ENCODE measurements at regions not wholly inside any gene's neighbourhood (a gene's known extent, or its start where the extent isn't known, plus 50 kb on each side); places are given as distances from the start of the nearest gene placed in this dataset.

DNA sequence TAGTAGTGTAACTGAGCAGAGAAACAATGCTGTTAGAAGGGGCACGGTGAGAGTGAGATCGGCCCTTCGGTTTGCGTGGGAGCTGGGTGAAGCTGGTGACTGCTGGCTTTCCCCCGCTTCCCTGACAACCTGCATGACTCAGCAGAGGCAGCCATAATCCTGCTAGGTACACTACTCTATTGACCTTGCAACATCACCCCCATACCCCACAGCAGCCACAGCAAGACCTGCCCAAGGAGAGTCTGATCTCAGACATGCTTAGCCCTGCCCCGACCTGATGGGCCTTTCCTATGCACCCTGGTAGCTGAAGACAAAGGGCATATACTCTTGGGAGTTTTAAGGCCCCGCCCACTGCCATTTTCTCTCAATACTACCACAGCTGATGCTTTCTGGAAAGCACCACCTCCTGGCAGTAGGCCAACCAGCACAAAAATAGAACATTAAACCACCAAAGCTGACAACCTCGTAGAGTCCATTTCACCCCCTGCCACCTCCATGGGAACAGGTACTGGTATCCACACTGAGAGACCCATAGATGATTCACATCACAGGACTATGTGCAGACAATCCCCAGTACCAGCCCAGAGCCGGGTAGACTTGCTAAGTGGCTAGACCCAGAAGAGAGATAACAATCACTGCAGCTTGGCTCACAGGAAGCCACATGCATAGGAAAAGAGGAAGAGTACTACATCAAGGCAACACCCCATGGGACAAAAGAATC lies 75.9 kb upstream of the RGS6 start:
- Histone ChIP-seq H3K4me3 (no peak overlapping the region), H3K27me3 (replicated peaks in 1 of 7) (peaks cover 0 to 13% (median 0%) of the 10 kb centered on the region in 7 donors), H3K27ac (no peak overlapping the region), H3K36me3 (no peaks in the 10 kb centered on the region), H3K4me1 (peaks cover 0 to 19% (median 11%) of the 10 kb centered on the region in 6 donors), H3K9me3 (peaks cover 0 to 8% (median 0%) of the 10 kb centered on the region in 8 donors)
- intact Hi-C loops (cut with DNase I; ENCODE audit: low total_unique reads), result no loop called here
- DNase-seq, result no peak
- TF ChIP-seq, protein P1, sequence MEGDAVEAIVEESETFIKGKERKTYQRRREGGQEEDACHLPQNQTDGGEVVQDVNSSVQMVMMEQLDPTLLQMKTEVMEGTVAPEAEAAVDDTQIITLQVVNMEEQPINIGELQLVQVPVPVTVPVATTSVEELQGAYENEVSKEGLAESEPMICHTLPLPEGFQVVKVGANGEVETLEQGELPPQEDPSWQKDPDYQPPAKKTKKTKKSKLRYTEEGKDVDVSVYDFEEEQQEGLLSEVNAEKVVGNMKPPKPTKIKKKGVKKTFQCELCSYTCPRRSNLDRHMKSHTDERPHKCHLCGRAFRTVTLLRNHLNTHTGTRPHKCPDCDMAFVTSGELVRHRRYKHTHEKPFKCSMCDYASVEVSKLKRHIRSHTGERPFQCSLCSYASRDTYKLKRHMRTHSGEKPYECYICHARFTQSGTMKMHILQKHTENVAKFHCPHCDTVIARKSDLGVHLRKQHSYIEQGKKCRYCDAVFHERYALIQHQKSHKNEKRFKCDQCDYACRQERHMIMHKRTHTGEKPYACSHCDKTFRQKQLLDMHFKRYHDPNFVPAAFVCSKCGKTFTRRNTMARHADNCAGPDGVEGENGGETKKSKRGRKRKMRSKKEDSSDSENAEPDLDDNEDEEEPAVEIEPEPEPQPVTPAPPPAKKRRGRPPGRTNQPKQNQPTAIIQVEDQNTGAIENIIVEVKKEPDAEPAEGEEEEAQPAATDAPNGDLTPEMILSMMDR (IDR thresholded peaks at IDR 0.05 in 8 of 11, conservative IDR thresholded peaks at IDR 0.05 in 3 of 11), result no peak
- 36 to 59% (median 43%) methylated on average over 9 of the region's 9 CpGs for WGBS, 5 donors

- H3K36me3 ChIP-seq, result no peaks in the 10 kb centered on the region
- H3K4me1 ChIP-seq, result no peaks in the 10 kb centered on the region
- intact Hi-C loops (cut with DNase I; ENCODE audit: low total_unique reads), result no loop called here
- 81 to 92% (median 86%) methylated on average over 3 of the region's 3 CpGs for WGBS, 5 donors
- H3K4me3 ChIP-seq, result no peak overlapping the region
- H3K27me3 ChIP-seq (replicated peaks in 1 of 7), result no peaks in the 10 kb centered on the region
- H3K27ac ChIP-seq, result no peak overlapping the region
- no peak for TF ChIP-seq POLR2AphosphoS5 (IDR thresholded peaks at IDR 0.05)
- H3K9me3 ChIP-seq, result peaks cover 0 to 4% (median 0%) of the 10 kb centered on the region in 8 donors
- DNase-seq, result no peak
Observed at GRCh38 chr14:71863049-71863448, 69.2 kb upstream of the RGS6 start.

DNA sequence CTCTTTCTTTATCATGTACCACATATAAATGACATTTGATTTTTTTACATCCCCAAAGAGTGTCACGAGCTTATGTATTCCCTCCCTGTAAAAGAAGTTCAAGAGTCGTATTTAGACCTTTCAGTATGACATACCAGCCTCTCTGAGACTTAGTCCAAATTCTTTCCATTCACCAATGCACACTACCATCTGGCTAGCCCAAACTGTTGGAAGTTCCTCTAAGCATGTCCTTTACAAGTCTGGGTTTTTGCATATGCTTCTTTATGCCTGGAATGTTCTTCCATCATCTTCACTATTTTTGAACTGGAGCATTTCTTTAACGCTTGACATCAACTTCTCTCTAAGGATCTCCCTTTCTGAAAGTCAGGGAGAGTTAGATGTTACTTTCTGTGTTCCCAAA lies 68.5 kb upstream of the RGS6 start:
- H3K27ac ChIP-seq, result no peak overlapping the region
- no peak for DNase-seq
- H3K4me3 ChIP-seq, result no peak overlapping the region
- intact Hi-C loops (cut with DNase I; ENCODE audit: low total_unique reads), result no loop called here
- H3K9me3 ChIP-seq, result peaks cover 0 to 4% (median 0%) of the 10 kb centered on the region in 8 donors
- 72 to 90% (median 82%) methylated on average over 3 of the region's 3 CpGs for WGBS, 5 donors
- H3K27me3 ChIP-seq (replicated peaks in 1 of 7), result no peaks in the 10 kb centered on the region
- H3K4me1 ChIP-seq, result no peaks in the 10 kb centered on the region
- TF ChIP-seq POLR2AphosphoS5 (IDR thresholded peaks at IDR 0.05), result no peak
- TF ChIP-seq, protein P1 (IDR thresholded peaks at IDR 0.05 in 8 of 11, conservative IDR thresholded peaks at IDR 0.05 in 3 of 11), result no peak
- TF ChIP-seq POLR2A (IDR thresholded peaks at IDR 0.05), result no peak
- no peaks in the 10 kb centered on the region for H3K36me3 ChIP-seq

Small RNA genes lying in the stretch of these regions (small RNA-seq; reads per million reads assigned to genes)
- gene RN7SL683P, result 0 to 0.07 (median 0) reads per million in 4 donors
- gene SNORD56B, result 0 reads per million in 4 donors
